ENCODE measurements at regions not wholly inside any gene's neighbourhood (a gene's known extent, or its start where the extent isn't known, plus 50 kb on each side); places are given as distances from the start of the nearest gene placed in this dataset.

DNA sequence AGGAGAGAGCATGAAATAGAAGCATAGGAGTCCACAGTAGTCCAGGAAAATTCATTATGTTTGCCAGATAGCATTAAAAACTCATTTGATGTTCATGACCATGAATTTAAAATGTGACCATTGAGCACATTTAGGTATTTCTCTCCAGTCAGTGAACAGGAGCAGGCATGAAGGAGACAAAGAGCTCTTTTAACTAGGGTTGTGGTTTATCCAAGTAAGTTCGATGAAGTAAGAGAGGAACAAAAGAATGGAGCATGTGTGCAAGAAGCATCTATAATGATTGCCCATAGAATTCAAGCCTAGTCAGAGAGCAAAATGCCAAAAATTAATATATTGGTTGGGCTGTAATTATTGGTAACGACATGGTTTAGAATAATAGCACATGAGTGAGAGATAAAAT lies 342.1 kb upstream of the CCDC54 start:
- no peak for TF ChIP-seq POLR2A (IDR thresholded peaks at IDR 0.05)
- TF ChIP-seq EP300 (IDR thresholded peaks at IDR 0.05; ENCODE audit: low read depth) = no peak
- TF ChIP-seq, protein P1, sequence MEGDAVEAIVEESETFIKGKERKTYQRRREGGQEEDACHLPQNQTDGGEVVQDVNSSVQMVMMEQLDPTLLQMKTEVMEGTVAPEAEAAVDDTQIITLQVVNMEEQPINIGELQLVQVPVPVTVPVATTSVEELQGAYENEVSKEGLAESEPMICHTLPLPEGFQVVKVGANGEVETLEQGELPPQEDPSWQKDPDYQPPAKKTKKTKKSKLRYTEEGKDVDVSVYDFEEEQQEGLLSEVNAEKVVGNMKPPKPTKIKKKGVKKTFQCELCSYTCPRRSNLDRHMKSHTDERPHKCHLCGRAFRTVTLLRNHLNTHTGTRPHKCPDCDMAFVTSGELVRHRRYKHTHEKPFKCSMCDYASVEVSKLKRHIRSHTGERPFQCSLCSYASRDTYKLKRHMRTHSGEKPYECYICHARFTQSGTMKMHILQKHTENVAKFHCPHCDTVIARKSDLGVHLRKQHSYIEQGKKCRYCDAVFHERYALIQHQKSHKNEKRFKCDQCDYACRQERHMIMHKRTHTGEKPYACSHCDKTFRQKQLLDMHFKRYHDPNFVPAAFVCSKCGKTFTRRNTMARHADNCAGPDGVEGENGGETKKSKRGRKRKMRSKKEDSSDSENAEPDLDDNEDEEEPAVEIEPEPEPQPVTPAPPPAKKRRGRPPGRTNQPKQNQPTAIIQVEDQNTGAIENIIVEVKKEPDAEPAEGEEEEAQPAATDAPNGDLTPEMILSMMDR (IDR thresholded peaks at IDR 0.05) = no peak

All from transverse colon (tissue), 3 donors.